ENCODE measurements at regions not wholly inside any gene's neighbourhood (a gene's known extent, or its start where the extent isn't known, plus 50 kb on each side); places are given as distances from the start of the nearest gene placed in this dataset.
"Not testable (repeated sequence)": the region's sequence is repeated elsewhere in the genome, so short reads cannot be mapped to it uniquely, and the experiment has no call there.

DNA sequence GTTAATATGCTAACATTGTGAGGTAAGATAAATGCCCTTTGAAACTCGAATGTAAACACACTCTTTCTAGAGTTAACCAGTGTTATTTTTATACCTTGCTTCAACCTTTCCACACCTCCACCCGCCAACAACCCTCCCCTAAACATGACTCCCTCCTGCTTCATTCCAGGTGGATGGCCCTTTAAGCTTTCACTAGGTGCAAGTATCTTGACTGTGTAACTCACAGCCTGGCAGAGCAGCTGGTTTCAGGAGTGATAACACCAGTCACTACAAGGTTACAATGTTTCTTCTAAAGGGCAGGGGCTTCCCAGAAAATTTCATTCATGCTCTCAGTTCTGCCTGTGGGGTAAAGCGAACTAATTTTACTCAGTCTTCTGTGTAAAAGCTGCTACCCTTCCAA lies 318.1 kb upstream of the FRG1 start:
- CTCF ChIA-PET; BruUV-seq (replicated peaks); H3K4me1 Mint-ChIP-seq (ENCODE audit: low read depth, unreplicated experiment); H3K4me3 Mint-ChIP-seq (ENCODE audit: low read depth, unreplicated experiment); H3K36me3 Mint-ChIP-seq (ENCODE audit: insufficient read depth, unreplicated experiment); intact Hi-C loops (cut with micrococcal nuclease; ENCODE audit: unreplicated experiment); H3K27ac Mint-ChIP-seq (ENCODE audit: unreplicated experiment); DNase-seq; H3K9me3 Mint-ChIP-seq (ENCODE audit: low read depth, unreplicated experiment); H3K27me3 Mint-ChIP-seq (ENCODE audit: unreplicated experiment): not testable (repeated sequence)

DNA sequence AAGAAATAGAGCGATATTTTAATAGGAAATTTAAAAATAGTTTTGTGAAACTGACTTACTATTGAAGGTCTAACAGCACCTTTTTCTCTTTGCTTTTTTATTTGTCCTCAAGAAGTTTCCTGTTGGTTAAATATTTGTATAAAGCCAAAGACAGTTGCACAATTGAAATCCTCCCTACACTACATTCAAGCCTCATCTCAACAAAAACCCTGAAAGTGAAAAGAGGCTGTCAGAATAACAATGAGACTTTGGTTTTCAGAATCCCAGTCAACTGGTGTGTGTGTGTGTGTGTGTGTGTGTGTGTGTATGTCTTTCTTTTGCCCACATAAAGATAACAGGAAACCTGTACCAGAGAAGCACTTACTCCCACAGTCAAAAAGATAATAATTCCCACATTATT lies 313.6 kb upstream of the FRG1 start:
- H3K9me3 Mint-ChIP-seq (ENCODE audit: low read depth, unreplicated experiment); H3K4me1 Mint-ChIP-seq (ENCODE audit: low read depth, unreplicated experiment); DNase-seq; intact Hi-C loops (cut with micrococcal nuclease; ENCODE audit: unreplicated experiment); H3K4me3 Mint-ChIP-seq (ENCODE audit: low read depth, unreplicated experiment); H3K27me3 Mint-ChIP-seq (ENCODE audit: unreplicated experiment); H3K36me3 Mint-ChIP-seq (ENCODE audit: insufficient read depth, unreplicated experiment); H3K27ac Mint-ChIP-seq (ENCODE audit: unreplicated experiment); BruUV-seq (replicated peaks); CTCF ChIA-PET: not testable (repeated sequence)

- intact Hi-C loops (cut with micrococcal nuclease; ENCODE audit: unreplicated experiment); H3K27me3 Mint-ChIP-seq (ENCODE audit: unreplicated experiment); H3K4me1 Mint-ChIP-seq (ENCODE audit: low read depth, unreplicated experiment); DNase-seq; BruUV-seq (replicated peaks); H3K4me3 Mint-ChIP-seq (ENCODE audit: low read depth, unreplicated experiment); H3K9me3 Mint-ChIP-seq (ENCODE audit: low read depth, unreplicated experiment); H3K36me3 Mint-ChIP-seq (ENCODE audit: insufficient read depth, unreplicated experiment); CTCF ChIA-PET; H3K27ac Mint-ChIP-seq (ENCODE audit: unreplicated experiment): not testable (repeated sequence)
These were observed 310.9 kb upstream of the FRG1 start for GRCh38 chr4:189629733-189630132.

DNA sequence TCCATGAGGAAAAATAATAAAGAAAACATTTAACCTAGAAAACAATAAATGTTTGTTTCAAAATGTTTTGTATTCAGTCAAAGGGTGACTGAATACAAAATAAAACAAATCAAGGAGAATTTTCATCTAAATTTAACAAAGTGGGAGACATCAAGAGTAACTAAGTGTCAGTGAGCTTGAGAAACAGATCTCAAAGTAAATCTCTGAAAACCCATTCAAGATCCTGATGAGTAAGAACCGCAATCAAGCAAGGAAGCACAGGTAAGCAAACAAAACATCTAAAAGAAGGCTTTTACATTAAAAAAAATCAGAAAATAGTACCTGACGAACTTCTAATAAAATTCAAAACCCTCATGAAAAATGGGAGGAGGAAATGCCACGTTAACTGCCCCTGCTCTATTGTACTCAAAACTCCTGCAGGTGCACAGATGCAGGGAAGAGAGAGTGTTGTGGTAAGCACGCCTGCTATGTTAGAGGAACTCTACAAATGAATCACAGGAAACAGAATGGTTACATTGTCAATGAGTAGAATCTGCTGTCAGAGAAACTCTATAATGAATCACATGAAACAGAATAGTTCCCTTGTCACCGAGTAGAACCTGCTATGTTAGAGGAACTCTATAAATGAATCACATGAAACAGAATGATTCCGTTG lies 309.6 kb upstream of the FRG1 start:
- DNase-seq; H3K4me1 Mint-ChIP-seq (ENCODE audit: low read depth, unreplicated experiment); H3K9me3 Mint-ChIP-seq (ENCODE audit: low read depth, unreplicated experiment); intact Hi-C loops (cut with micrococcal nuclease; ENCODE audit: unreplicated experiment); H3K27ac Mint-ChIP-seq (ENCODE audit: unreplicated experiment); BruUV-seq (replicated peaks); H3K27me3 Mint-ChIP-seq (ENCODE audit: unreplicated experiment); H3K36me3 Mint-ChIP-seq (ENCODE audit: insufficient read depth, unreplicated experiment); CTCF ChIA-PET; H3K4me3 Mint-ChIP-seq (ENCODE audit: low read depth, unreplicated experiment): not testable (repeated sequence)

- H3K27me3 Mint-ChIP-seq (ENCODE audit: unreplicated experiment); H3K9me3 Mint-ChIP-seq (ENCODE audit: low read depth, unreplicated experiment); H3K4me3 Mint-ChIP-seq (ENCODE audit: low read depth, unreplicated experiment); BruUV-seq (replicated peaks); intact Hi-C loops (cut with micrococcal nuclease; ENCODE audit: unreplicated experiment); CTCF ChIA-PET; DNase-seq; H3K36me3 Mint-ChIP-seq (ENCODE audit: insufficient read depth, unreplicated experiment); H3K27ac Mint-ChIP-seq (ENCODE audit: unreplicated experiment); H3K4me1 Mint-ChIP-seq (ENCODE audit: low read depth, unreplicated experiment): not testable (repeated sequence)
These were observed 309.1 kb upstream of the FRG1 start for GRCh38 chr4:189631568-189631916.

GRCh38 chr4:189650436-189650835 lies 290.2 kb upstream of the FRG1 start:
- H3K4me1 Mint-ChIP-seq (ENCODE audit: low read depth, unreplicated experiment); CTCF ChIA-PET; H3K27ac Mint-ChIP-seq (ENCODE audit: unreplicated experiment); H3K27me3 Mint-ChIP-seq (ENCODE audit: unreplicated experiment); H3K36me3 Mint-ChIP-seq (ENCODE audit: insufficient read depth, unreplicated experiment); intact Hi-C loops (cut with micrococcal nuclease; ENCODE audit: unreplicated experiment); H3K4me3 Mint-ChIP-seq (ENCODE audit: low read depth, unreplicated experiment); BruUV-seq (replicated peaks); H3K9me3 Mint-ChIP-seq (ENCODE audit: low read depth, unreplicated experiment); DNase-seq: not testable (repeated sequence)

GRCh38 chr4:189653130-189653653 lies 287.5 kb upstream of the FRG1 start:
- intact Hi-C loops (cut with micrococcal nuclease; ENCODE audit: unreplicated experiment); DNase-seq; BruUV-seq (replicated peaks); H3K27me3 Mint-ChIP-seq (ENCODE audit: unreplicated experiment); CTCF ChIA-PET; H3K36me3 Mint-ChIP-seq (ENCODE audit: insufficient read depth, unreplicated experiment); H3K27ac Mint-ChIP-seq (ENCODE audit: unreplicated experiment); H3K9me3 Mint-ChIP-seq (ENCODE audit: low read depth, unreplicated experiment); H3K4me1 Mint-ChIP-seq (ENCODE audit: low read depth, unreplicated experiment); H3K4me3 Mint-ChIP-seq (ENCODE audit: low read depth, unreplicated experiment): not testable (repeated sequence)

DNA sequence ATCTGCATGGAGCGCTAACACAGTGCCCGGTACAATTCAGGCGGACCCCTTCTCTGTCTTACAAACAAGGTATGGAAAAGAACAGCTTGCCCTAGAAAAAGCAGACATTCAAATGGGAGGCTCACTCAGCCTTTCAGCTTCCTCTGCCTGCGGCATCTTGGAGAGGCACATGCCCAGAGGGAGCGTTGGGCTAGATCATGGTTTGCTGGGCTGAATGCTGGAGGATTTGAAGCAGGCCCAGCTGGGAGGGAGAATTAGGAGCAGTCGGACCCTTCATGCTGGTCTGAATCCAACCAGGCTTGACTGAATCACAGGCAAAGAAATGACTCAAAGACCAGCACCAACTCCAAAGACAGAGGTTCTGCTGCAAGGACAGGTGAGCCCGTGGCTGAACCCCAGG lies 286.7 kb upstream of the FRG1 start:
- intact Hi-C loops (cut with micrococcal nuclease; ENCODE audit: unreplicated experiment); H3K4me3 Mint-ChIP-seq (ENCODE audit: low read depth, unreplicated experiment); CTCF ChIA-PET; H3K9me3 Mint-ChIP-seq (ENCODE audit: low read depth, unreplicated experiment); H3K4me1 Mint-ChIP-seq (ENCODE audit: low read depth, unreplicated experiment); H3K27me3 Mint-ChIP-seq (ENCODE audit: unreplicated experiment); BruUV-seq (replicated peaks); H3K36me3 Mint-ChIP-seq (ENCODE audit: insufficient read depth, unreplicated experiment); DNase-seq; H3K27ac Mint-ChIP-seq (ENCODE audit: unreplicated experiment): not testable (repeated sequence)

DNA sequence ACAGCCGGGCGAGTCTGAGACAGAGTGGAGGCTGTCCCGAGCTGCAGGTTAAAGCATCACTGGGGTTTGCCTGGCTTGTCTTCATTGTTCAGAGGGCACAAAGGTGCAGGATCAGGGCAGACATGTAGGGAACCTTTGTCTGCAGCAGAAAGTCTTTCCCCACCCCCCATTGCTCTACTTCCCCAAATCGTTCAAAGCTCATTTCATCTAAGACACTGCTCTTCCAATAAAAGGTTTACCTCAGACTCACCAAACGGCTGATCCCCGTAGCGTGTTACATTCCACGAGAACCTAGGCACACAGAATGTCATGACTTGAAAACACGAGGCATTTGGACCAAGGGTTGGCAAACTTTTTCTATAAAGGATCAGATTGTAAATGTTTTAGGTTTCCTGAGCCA lies 286.3 kb upstream of the FRG1 start:
- H3K4me3 Mint-ChIP-seq (ENCODE audit: low read depth, unreplicated experiment); BruUV-seq (replicated peaks); H3K27ac Mint-ChIP-seq (ENCODE audit: unreplicated experiment); intact Hi-C loops (cut with micrococcal nuclease; ENCODE audit: unreplicated experiment); H3K36me3 Mint-ChIP-seq (ENCODE audit: insufficient read depth, unreplicated experiment); H3K4me1 Mint-ChIP-seq (ENCODE audit: low read depth, unreplicated experiment); H3K27me3 Mint-ChIP-seq (ENCODE audit: unreplicated experiment); DNase-seq; CTCF ChIA-PET; H3K9me3 Mint-ChIP-seq (ENCODE audit: low read depth, unreplicated experiment): not testable (repeated sequence)

DNA sequence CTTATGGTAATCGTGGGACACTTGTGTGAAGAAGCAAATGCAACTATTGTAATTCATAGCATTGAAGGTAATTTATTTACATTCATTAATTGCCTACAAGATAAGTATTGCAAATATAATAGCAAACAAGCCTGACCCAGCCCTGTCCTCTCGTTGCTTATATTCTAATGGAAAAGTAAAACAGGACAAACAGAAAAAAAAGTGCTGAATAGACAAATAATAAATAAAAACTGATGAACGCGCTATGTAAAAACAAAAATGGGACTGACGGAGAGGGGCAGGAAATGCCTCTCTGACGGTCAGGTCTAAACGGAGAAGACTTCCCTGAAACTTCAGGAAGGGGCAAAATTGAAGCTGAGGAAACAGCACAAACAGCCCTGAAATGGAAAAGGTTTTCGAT lies 284.9 kb upstream of the FRG1 start:
- BruUV-seq (replicated peaks); H3K4me3 Mint-ChIP-seq (ENCODE audit: low read depth, unreplicated experiment); intact Hi-C loops (cut with micrococcal nuclease; ENCODE audit: unreplicated experiment); H3K9me3 Mint-ChIP-seq (ENCODE audit: low read depth, unreplicated experiment); DNase-seq; H3K27ac Mint-ChIP-seq (ENCODE audit: unreplicated experiment); CTCF ChIA-PET; H3K36me3 Mint-ChIP-seq (ENCODE audit: insufficient read depth, unreplicated experiment); H3K4me1 Mint-ChIP-seq (ENCODE audit: low read depth, unreplicated experiment); H3K27me3 Mint-ChIP-seq (ENCODE audit: unreplicated experiment): not testable (repeated sequence)
